Astrocyte (in vitro differentiated cells and primary cell): ENCODE measurements at regions not wholly inside any gene's neighbourhood (a gene's known extent, or its start where the extent isn't known, plus 50 kb on each side); places are given as distances from the start of the nearest gene placed in this dataset.

Experiments used
- DNase-seq: peaks from one replicate; pipeline ENCODE4 v3.0.0-alpha.2; 2010; ENCODE audit warnings: low read depth
- FAIRE-seq: peaks from 2 replicates; lab custom pipeline; 2011; peaks lifted over from hg19 to GRCh38; lab: Jason Lieb, UNC
- H2AFZ ChIP-seq: 2 replicates; pipeline ENCODE4 v1.6.0; 2012; ENCODE audit warnings: low read depth, low read length, inconsistent platforms
- H3K27ac ChIP-seq: 2 replicates; pipeline ENCODE4 v1.5.1; 2011; ENCODE audit warnings: low read depth, low read length, inconsistent platforms
- H3K27me3 ChIP-seq: 2 replicates; pipeline ENCODE4 v1.6.0; 2011; ENCODE audit warnings: low read length, inconsistent platforms; ENCODE audit not compliant: insufficient read depth
- H3K36me3 ChIP-seq: 2 replicates; pipeline ENCODE4 v1.5.1; 2011; ENCODE audit warnings: low read length, inconsistent platforms; ENCODE audit not compliant: insufficient read depth
- H3K4me1 ChIP-seq: 2 replicates; pipeline ENCODE4 v1.5.1; 2011; ENCODE audit warnings: low read length, inconsistent platforms; ENCODE audit not compliant: insufficient read depth
- H3K4me2 ChIP-seq: 2 replicates; pipeline ENCODE4 v1.6.0; 2012; ENCODE audit warnings: low read length, inconsistent platforms
- H3K4me3 ChIP-seq: 2 replicates; pipeline ENCODE4 v1.5.1; 2011; ENCODE audit warnings: low read depth, mild to moderate bottlenecking, low read length, inconsistent platforms; ENCODE audit not compliant: insufficient read depth
- H3K79me2 ChIP-seq: 2 replicates; pipeline ENCODE4 v1.6.0; 2012; ENCODE audit warnings: mild to moderate bottlenecking, low read length, inconsistent platforms; ENCODE audit not compliant: insufficient read depth
- H3K9ac ChIP-seq: 2 replicates; pipeline ENCODE4 v1.6.0; 2012; ENCODE audit warnings: mild to moderate bottlenecking, low read length, inconsistent platforms
- H3K9me3 ChIP-seq: 2 replicates; pipeline ENCODE4 v1.5.1; 2012; ENCODE audit warnings: low read depth, mild to moderate bottlenecking, low read length, inconsistent platforms; ENCODE audit not compliant: insufficient read depth
- H4K20me1 ChIP-seq: 2 replicates; pipeline ENCODE4 v1.6.0; 2012; ENCODE audit warnings: low read length, inconsistent platforms; ENCODE audit not compliant: insufficient read depth
- H3K27ac Mint-ChIP-seq: one replicate; pipeline ENCODE4 v1.8.0; 2021; ENCODE audit warnings: mild to moderate bottlenecking, mixed read lengths; ENCODE audit not compliant: unreplicated experiment
- H3K27me3 Mint-ChIP-seq: one replicate; pipeline ENCODE4 v1.8.0; 2021; ENCODE audit warnings: low read depth, mixed read lengths; ENCODE audit not compliant: unreplicated experiment
- H3K36me3 Mint-ChIP-seq: one replicate; pipeline ENCODE4 v1.8.0; 2021; ENCODE audit warnings: low read depth, mixed read lengths; ENCODE audit not compliant: unreplicated experiment
- H3K4me1 Mint-ChIP-seq: one replicate; pipeline ENCODE4 v1.8.0; 2021; ENCODE audit warnings: low read depth, mixed read lengths; ENCODE audit not compliant: unreplicated experiment
- H3K4me3 Mint-ChIP-seq: one replicate; pipeline ENCODE4 v1.8.0; 2021; ENCODE audit warnings: mild to moderate bottlenecking, moderate library complexity, mixed read lengths; ENCODE audit not compliant: unreplicated experiment
- H3K9me3 Mint-ChIP-seq: one replicate; pipeline ENCODE4 v1.8.0; 2021; ENCODE audit warnings: mild to moderate bottlenecking, mixed read lengths; ENCODE audit not compliant: unreplicated experiment
- EZH2 ChIP-seq: IDR thresholded peaks from 2 replicates; pipeline ENCODE4 v1.6.1; 2012; ENCODE audit warnings: mild to moderate bottlenecking, low read length, inconsistent platforms; ENCODE audit not compliant: insufficient read depth
- TF ChIP-seq, protein P1 (sequence below): IDR thresholded peaks from 2 replicates; pipeline ENCODE4 v1.5.1; 2011; ENCODE audit warnings: low read depth, mild to moderate bottlenecking, inconsistent platforms, low read length, moderate library complexity; ENCODE audit not compliant: insufficient read depth

DNA sequence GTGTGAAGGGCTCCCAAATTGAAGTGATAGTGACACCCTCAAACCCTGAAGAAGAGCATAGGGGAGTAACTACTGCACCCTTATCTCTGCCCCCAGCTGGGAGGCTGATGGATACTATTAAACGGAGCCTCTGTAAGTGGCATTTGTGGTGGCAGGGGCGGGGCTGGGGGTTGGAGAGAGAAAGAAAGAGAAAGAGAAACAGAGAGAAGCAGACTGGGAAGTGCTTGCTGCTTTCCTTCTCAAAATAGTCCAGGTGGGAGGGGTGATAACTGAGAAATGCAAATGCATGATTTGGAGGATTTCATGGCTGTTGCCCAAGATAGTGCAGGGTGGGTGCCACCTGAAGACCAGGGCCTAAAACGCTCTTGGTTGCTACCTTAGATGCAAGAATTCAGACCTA lies 253.5 kb upstream of the GATB start:
- DNase-seq (no peak), FAIRE-seq (no peak)
- Mint-ChIP-seq H3K36me3 (peaks cover 2% of the 10 kb centered on the region), H3K27me3 (peaks cover 44% of the 10 kb centered on the region), H3K27ac (no peak overlapping the region), H3K9me3 (peaks cover 6% of the 10 kb centered on the region), H3K4me3 (no peak overlapping the region), H3K4me1 (peaks cover 5% of the 10 kb centered on the region)
- no peaks in the 10 kb centered on the region for H3K4me1 ChIP-seq
- TF ChIP-seq EZH2, result no peak
- TF ChIP-seq, protein P1, sequence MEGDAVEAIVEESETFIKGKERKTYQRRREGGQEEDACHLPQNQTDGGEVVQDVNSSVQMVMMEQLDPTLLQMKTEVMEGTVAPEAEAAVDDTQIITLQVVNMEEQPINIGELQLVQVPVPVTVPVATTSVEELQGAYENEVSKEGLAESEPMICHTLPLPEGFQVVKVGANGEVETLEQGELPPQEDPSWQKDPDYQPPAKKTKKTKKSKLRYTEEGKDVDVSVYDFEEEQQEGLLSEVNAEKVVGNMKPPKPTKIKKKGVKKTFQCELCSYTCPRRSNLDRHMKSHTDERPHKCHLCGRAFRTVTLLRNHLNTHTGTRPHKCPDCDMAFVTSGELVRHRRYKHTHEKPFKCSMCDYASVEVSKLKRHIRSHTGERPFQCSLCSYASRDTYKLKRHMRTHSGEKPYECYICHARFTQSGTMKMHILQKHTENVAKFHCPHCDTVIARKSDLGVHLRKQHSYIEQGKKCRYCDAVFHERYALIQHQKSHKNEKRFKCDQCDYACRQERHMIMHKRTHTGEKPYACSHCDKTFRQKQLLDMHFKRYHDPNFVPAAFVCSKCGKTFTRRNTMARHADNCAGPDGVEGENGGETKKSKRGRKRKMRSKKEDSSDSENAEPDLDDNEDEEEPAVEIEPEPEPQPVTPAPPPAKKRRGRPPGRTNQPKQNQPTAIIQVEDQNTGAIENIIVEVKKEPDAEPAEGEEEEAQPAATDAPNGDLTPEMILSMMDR, result no peak
- peaks cover 3% of the 10 kb centered on the region for H3K9me3 ChIP-seq
- H3K27me3 ChIP-seq, result peaks cover 3% of the 10 kb centered on the region
- no peaks in the 10 kb centered on the region for H4K20me1 ChIP-seq
- no peak overlapping the region for H3K4me2 ChIP-seq
- H2AFZ ChIP-seq, result no peak overlapping the region
- no peak overlapping the region for H3K4me3 ChIP-seq
- H3K27ac ChIP-seq, result no peak overlapping the region
- H3K9ac ChIP-seq, result no peak overlapping the region
- H3K36me3 ChIP-seq, result no peaks in the 10 kb centered on the region
- H3K79me2 ChIP-seq, result no peaks in the 10 kb centered on the region

DNA sequence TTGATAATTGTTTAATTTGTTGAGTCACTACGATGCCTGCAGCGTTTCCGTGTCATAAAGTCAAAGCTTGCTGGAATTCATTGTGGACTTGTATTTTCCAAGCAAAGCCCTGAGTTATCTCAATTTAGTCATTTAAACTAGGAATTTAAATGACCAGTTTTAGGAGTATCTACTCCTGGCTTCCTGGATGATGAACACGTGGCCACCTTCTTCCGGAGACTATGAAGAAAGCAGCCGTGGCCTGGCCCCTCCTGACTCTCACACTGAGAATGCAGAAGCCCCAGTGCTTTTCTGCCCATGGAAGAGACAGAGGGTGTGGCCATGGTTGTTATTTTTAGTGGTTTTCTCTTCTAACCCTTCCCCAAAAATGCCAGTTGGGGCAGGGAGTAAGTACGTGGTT lies 250.7 kb upstream of the GATB start:
- no peaks in the 10 kb centered on the region for H3K4me1 ChIP-seq
- H2AFZ ChIP-seq, result no peak overlapping the region
- FAIRE-seq (no peak), DNase-seq (no peak)
- H3K36me3 Mint-ChIP-seq, result peaks cover 2% of the 10 kb centered on the region
- TF ChIP-seq, protein P1, result no peak
- TF ChIP-seq EZH2, result no peak
- peaks cover 6% of the 10 kb centered on the region for H3K9me3 Mint-ChIP-seq
- H3K4me2 ChIP-seq, result no peak overlapping the region
- no peaks in the 10 kb centered on the region for H3K36me3 ChIP-seq
- no peaks in the 10 kb centered on the region for H4K20me1 ChIP-seq
- H3K79me2 ChIP-seq, result no peaks in the 10 kb centered on the region
- peaks cover 31% of the 10 kb centered on the region for H3K27me3 Mint-ChIP-seq
- H3K27me3 ChIP-seq, result peaks cover 3% of the 10 kb centered on the region
- no peak overlapping the region for H3K27ac Mint-ChIP-seq
- H3K9me3 ChIP-seq, result peaks cover 3% of the 10 kb centered on the region
- peaks cover 5% of the 10 kb centered on the region for H3K4me1 Mint-ChIP-seq
- H3K27ac ChIP-seq, result no peak overlapping the region
- H3K9ac ChIP-seq, result no peak overlapping the region
- H3K4me3 ChIP-seq, result no peak overlapping the region
- H3K4me3 Mint-ChIP-seq, result no peak overlapping the region

DNA sequence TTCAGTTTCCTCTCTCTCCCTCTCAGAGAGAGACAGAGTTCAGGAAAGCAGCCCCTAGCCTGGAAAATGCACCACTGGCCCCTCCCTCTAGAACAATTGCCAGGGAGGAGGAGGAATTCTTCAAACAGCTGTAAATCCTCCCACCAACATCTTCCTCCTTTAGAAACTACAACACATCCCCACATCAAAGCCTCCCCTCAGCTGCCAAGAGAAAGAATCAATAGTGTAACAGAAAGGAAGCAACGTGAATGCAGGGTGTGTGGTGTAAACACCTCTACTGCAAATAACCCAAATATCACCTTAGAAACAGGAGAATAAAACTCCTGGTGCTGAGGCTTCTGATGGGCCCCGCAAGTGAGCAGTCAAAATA lies 249.9 kb upstream of the GATB start:
- H2AFZ ChIP-seq, result no peak overlapping the region
- no peak overlapping the region for H3K4me3 Mint-ChIP-seq
- DNase-seq (no peak), FAIRE-seq (no peak)
- H3K79me2 ChIP-seq, result no peaks in the 10 kb centered on the region
- H3K36me3 ChIP-seq, result no peaks in the 10 kb centered on the region
- peaks cover 2% of the 10 kb centered on the region for H3K36me3 Mint-ChIP-seq
- no peak overlapping the region for H3K27ac Mint-ChIP-seq
- H3K4me2 ChIP-seq, result no peak overlapping the region
- H3K27me3 Mint-ChIP-seq, result peaks cover 31% of the 10 kb centered on the region
- H3K4me3 ChIP-seq, result no peak overlapping the region
- peaks cover 3% of the 10 kb centered on the region for H3K9me3 ChIP-seq
- H3K9me3 Mint-ChIP-seq, result peaks cover 6% of the 10 kb centered on the region
- H4K20me1 ChIP-seq, result no peaks in the 10 kb centered on the region
- no peak overlapping the region for H3K27ac ChIP-seq
- H3K27me3 ChIP-seq, result peaks cover 3% of the 10 kb centered on the region
- peaks cover 5% of the 10 kb centered on the region for H3K4me1 Mint-ChIP-seq
- H3K4me1 ChIP-seq, result no peaks in the 10 kb centered on the region
- no peak overlapping the region for H3K9ac ChIP-seq
- TF ChIP-seq, protein P1, result no peak
- no peak for TF ChIP-seq EZH2
